Breast epithelium (tissue), 3 donors: ENCODE measurements at regions not wholly inside any gene's neighbourhood (a gene's known extent, or its start where the extent isn't known, plus 50 kb on each side); places are given as distances from the start of the nearest gene placed in this dataset.

Experiments used
- CTCF ChIP-seq, 3 donors: fragments of 450-650 bp; IDR thresholded peaks; one replicate each; pipeline ENCODE4 v1.5.1; 2016 to 2017; ENCODE audit warnings: antibody characterized with exemption in 3 of 3, mild to moderate bottlenecking in 3 of 3, moderate library complexity in 3 of 3
- POLR2A ChIP-seq: fragments of 450-650 bp; IDR thresholded peaks from one replicate; pipeline ENCODE4 v1.6.1; 2016; ENCODE audit warnings: antibody characterized with exemption, mild to moderate bottlenecking, moderate library complexity
- POLR2AphosphoS5 ChIP-seq, 3 donors: sonication (generic); formaldehyde crosslinking; IDR thresholded peaks; one replicate each; pipeline ENCODE4 v1.6.1; 2017; ENCODE audit warnings: antibody characterized with exemption in 3 of 3

- TF ChIP-seq CTCF (IDR thresholded peaks at IDR 0.05) = no peak
- no peak for TF ChIP-seq POLR2A
- no peak for TF ChIP-seq POLR2AphosphoS5 (IDR thresholded peaks at IDR 0.05)
Measured at GRCh38 chr12:94023879-94024278, 124.5 kb upstream of the PLXNC1 start.
